GM12864 (cell line): ENCODE measurements at regions not wholly inside any gene's neighbourhood (a gene's known extent, or its start where the extent isn't known, plus 50 kb on each side); places are given as distances from the start of the nearest gene placed in this dataset.

ENCODE experiments used
- DNase-seq: peaks from one replicate; pipeline ENCODE4 v3.0.0-alpha.2; 2011; ENCODE audit warnings: low read depth
- H3K4me3 ChIP-seq: 2 replicates; pipeline ENCODE4 v1.5.1; 2011; ENCODE audit warnings: mild to moderate bottlenecking, low read depth, low read length, control low read depth
- CTCF ChIP-seq: IDR thresholded peaks from 2 replicates; pipeline ENCODE4 v1.5.1; 2011; ENCODE audit warnings: low read depth, mild to moderate bottlenecking, moderate library complexity, low read length, control low read depth, inconsistent platforms; ENCODE audit errors: missing control alignments

DNA sequence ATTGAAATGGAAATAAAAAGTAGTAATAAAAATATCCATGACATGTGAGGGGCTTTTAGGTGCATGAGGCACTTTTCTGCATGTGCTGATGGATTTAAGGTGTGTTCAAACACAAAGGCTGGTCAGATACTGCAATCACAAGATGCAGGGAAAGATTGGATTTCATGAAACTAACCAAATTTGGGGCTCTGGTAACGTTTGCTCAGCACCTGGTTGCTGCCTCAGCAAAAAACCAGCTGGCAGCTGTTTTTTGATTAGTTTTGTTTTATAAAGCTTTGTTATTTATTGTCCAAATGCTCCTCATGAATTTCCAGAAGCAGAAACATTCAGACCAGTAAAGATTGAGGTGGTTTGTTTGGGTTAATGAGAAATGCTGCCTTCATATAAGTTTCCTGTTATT, 195.7 kb upstream of the NRG3 start:
- DNase-seq: no peak
- no peak for TF ChIP-seq CTCF

DNA sequence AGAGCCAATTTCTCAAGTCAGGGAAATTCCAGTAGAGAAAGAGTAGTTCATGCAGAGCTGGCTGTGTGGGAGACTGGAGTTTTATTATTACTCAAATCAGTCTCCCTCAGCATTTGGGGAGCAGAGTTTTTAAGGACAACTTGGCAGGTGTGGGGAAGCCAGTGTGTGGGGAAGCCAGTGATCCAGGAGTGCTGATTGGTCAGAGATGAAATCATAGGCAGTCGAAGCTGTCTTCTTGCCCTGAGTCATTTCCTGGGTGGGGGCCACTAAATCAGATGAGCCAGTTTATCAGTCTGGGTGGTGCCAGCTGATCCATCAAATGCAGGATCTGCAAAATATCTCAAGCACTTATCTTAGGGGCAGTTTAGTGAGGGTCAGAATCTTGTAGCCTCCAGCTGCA, 194.6 kb upstream of the NRG3 start:
- no peak for DNase-seq
- TF ChIP-seq CTCF: no peak
- H3K4me3 ChIP-seq: no peak overlapping the region

More for the DNA sequence above, 195.7 kb upstream of the NRG3 start:
- H3K4me3 ChIP-seq: no peak overlapping the region

GRCh38 chr10:81688459-81688858, 186.5 kb upstream of the NRG3 start:
- DNase-seq: no peak
- TF ChIP-seq CTCF: no peak
- no peak overlapping the region for H3K4me3 ChIP-seq

DNA sequence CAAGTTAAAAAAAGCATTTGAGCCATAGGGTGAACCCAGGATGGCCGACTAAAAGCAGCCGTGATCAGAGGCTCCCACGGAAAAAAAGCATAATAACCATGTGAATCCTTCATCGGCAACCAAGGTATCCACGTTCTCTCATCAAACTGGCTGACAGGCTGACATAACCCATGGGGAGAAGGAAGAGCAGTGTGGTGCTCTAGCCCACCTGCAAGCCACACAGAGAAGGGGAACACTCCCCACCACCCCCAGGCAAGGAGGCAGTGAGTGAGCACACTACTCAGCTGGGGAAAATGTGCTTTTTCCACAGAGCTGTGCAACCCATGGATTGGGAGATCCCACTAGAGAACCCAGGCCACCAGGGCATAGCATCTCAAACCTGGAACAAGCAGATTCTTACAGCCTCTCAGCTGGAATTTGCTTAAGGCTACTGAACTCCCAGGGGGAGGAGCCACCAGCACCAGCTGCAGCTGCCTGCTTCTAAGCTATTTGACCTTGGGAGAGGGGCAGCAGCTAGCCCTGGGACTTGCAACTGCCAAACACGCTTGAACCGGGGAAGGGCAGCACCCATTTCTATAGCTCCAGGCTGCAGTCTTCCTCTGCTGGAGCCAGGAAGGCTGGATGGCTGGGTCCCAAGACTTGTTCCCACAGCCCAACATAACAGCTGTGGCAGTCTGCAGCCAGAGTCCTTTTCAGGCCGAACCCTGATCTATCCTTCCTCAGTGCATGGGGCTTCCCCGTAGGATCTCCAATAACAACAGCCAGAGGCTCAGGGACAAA, 178.2 kb upstream of the NRG3 start:
- TF ChIP-seq CTCF: no peak
- no peak overlapping the region for H3K4me3 ChIP-seq
- no peak for DNase-seq

GRCh38 chr10:81704596-81704995, 170.4 kb upstream of the NRG3 start:
- DNase-seq: no peak
- TF ChIP-seq CTCF: no peak
- no peak overlapping the region for H3K4me3 ChIP-seq

- DNase-seq: no peak
- H3K4me3 ChIP-seq: no peak overlapping the region
- TF ChIP-seq CTCF: no peak
These were observed 166.6 kb upstream of the NRG3 start for GRCh38 chr10:81708416-81708815.

DNA sequence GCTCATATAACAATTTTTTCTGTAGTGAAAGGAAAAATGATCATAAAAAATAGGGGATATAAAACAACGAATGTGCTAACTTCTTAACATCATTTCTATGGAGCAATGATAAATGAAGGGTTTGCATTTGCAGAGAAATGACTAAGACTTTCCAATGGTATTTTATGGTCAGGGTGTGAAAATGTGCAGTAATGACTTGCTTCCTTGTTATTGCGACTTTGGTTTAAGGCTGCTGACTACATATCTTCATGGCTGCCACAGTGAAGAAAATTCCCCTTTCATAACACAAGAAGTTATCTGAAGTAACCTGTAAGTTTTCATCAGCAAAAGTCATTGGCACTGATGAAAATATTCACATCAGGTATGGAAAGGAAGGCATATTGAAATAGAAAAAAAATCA, 166.1 kb upstream of the NRG3 start:
- no peak overlapping the region for H3K4me3 ChIP-seq
- no peak for DNase-seq
- TF ChIP-seq CTCF: no peak
